ENCODE measurements at regions not wholly inside any gene's neighbourhood (a gene's known extent, or its start where the extent isn't known, plus 50 kb on each side); places are given as distances from the start of the nearest gene placed in this dataset.

DNA sequence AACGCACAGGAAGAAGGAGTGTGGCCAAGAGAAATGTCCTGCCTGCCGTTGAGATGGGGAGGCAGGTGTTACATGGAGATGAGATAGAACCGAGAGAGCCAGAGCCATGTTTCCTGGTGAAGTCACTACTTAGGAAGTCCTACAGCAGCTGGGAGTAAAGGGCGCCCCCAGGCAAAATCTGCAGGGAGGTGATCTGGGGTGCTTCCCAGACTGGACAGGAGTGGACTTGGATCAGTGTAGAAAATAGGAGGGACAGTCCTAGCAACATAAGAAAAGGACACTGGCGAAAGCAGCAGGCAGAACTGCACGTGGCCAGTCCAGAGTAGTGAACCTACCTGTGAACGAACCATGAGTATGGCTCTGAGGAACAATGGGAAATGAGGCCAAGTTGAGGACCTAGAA is 85.3 kb downstream of the CD164 start:
- TF ChIP-seq POLR2A (IDR thresholded peaks at IDR 0.05; ENCODE audit: low read length), result no peak
- no peak for TF ChIP-seq GATA1 (IDR thresholded peaks at IDR 0.05; ENCODE audit: low read depth, low read length)
